Natural killer cell (primary cell): ENCODE measurements at regions not wholly inside any gene's neighbourhood (a gene's known extent, or its start where the extent isn't known, plus 50 kb on each side); places are given as distances from the start of the nearest gene placed in this dataset.

ENCODE experiments used
- ATAC-seq, 3 donors: fragments of 150-1000 bp in 2 of 3; fragments of 200-7000 bp in 1 of 3; cut with Tn5 transposase; 1 replicate in 1 of 3; 2 replicates in 2 of 3; pipeline ENCODE4 v1.10.0; 2021; ENCODE audit warnings: mild to moderate bottlenecking in 2 of 3, moderate library complexity in 2 of 3
- DNase-seq, 2 donors: peaks; one replicate each; pipeline versions ENCODE4 v3.0.0 to v3.0.0-alpha.2; 2013 to 2021; ENCODE audit warnings: mixed read lengths in 1 of 2
- H3K27ac ChIP-seq: one replicate; pipeline ENCODE4 v1.5.1; 2013; ENCODE audit warnings: mild to moderate bottlenecking, low read length
- H3K27me3 ChIP-seq: one replicate; pipeline ENCODE4 v1.6.1; 2013; ENCODE audit warnings: low read length; ENCODE audit not compliant: control insufficient read depth, insufficient read depth
- H3K36me3 ChIP-seq: one replicate; pipeline ENCODE4 v1.6.1; 2013; ENCODE audit warnings: low read length; ENCODE audit not compliant: control insufficient read depth, insufficient read depth
- H3K4me1 ChIP-seq: one replicate; pipeline ENCODE4 v1.6.1; 2013; ENCODE audit warnings: low read length; ENCODE audit not compliant: control insufficient read depth, insufficient read depth
- H3K4me3 ChIP-seq: one replicate; pipeline ENCODE4 v1.5.1; 2013; ENCODE audit warnings: low read length
- H3K9me3 ChIP-seq: one replicate; pipeline ENCODE4 v1.6.1; 2013; ENCODE audit warnings: low read length; ENCODE audit not compliant: control insufficient read depth, insufficient read depth
- H3K27ac Mint-ChIP-seq, 2 donors: one replicate each; pipeline ENCODE4 v1.8.0; 2022; ENCODE audit warnings: mild to moderate bottlenecking in 2 of 2, mixed read lengths in 2 of 2, moderate library complexity in 1 of 2
- H3K27me3 Mint-ChIP-seq, 2 donors: one replicate each; pipeline ENCODE4 v1.8.0; 2022; ENCODE audit warnings: low read depth in 2 of 2, mixed read lengths in 2 of 2
- H3K36me3 Mint-ChIP-seq: one replicate; pipeline ENCODE4 v1.8.0; 2022; ENCODE audit warnings: mixed read lengths
- H3K4me1 Mint-ChIP-seq, 2 donors: one replicate each; pipeline ENCODE4 v1.8.0; 2022; ENCODE audit warnings: mixed read lengths in 2 of 2
- H3K4me3 Mint-ChIP-seq: one replicate; pipeline ENCODE4 v1.8.0; 2022; ENCODE audit warnings: mild to moderate bottlenecking, moderate library complexity, mixed read lengths
- H3K9me3 Mint-ChIP-seq, 2 donors: one replicate each; pipeline ENCODE4 v1.8.0; 2022; ENCODE audit warnings: mixed read lengths in 2 of 2
- WGBS: methylation state at CpG from one replicate; pipeline ENCODE4 v1.1.7; 2013; ENCODE audit warnings: missing lambda C conversion rate; ENCODE audit not compliant: insufficient coverage; 5-methylcytosine and 5-hydroxymethylcytosine counted together
- intact Hi-C: fragments of 100-400 bp; cut with micrococcal nuclease; formaldehyde crosslinking; loops from one replicate; pipeline ENCODE4 v1.14.2; 2022
- TF ChIP-seq, protein P1 (sequence below): fragments of 200-600 bp; IDR thresholded peaks from one replicate; pipeline ENCODE4 v1.8.0; 2022; ENCODE audit warnings: antibody characterized with exemption

DNA sequence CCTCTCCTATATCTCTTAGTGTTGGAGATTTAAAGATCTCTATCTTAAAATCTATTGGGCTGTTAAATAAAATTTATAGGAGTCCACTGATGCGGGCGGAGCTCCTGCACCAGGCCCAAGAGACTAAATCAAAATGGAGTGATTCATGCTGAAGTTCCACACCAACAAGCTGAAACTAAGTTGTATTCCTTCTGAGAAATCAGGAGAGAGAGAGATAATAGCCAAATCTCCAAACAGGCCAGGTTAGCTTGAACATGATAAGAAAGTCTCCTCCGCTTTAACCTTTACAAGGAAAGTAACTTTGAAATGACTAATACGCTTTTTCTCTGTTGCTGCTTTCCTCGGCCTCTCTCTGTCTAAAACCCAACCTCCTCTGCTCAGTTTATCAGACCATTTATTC is 241.9 kb upstream of the NBEA start:
- Histone ChIP-seq H3K4me3 (no peak overlapping the region), H3K4me1 (no peaks in the 10 kb centered on the region), H3K36me3 (no peaks in the 10 kb centered on the region), H3K27ac (no peak overlapping the region), H3K9me3 (peaks cover 7% of the 10 kb centered on the region), H3K27me3 (no peaks in the 10 kb centered on the region)
- H3K27ac Mint-ChIP-seq = no peak overlapping the region
- no peaks in the 10 kb centered on the region for H3K27me3 Mint-ChIP-seq
- H3K36me3 Mint-ChIP-seq = no peaks in the 10 kb centered on the region
- intact Hi-C loops = no loop called here
- no peak overlapping the region for H3K4me3 Mint-ChIP-seq
- DNase-seq = no peak
- no peak for ATAC-seq
- no peaks in the 10 kb centered on the region for H3K4me1 Mint-ChIP-seq
- TF ChIP-seq, protein P1, sequence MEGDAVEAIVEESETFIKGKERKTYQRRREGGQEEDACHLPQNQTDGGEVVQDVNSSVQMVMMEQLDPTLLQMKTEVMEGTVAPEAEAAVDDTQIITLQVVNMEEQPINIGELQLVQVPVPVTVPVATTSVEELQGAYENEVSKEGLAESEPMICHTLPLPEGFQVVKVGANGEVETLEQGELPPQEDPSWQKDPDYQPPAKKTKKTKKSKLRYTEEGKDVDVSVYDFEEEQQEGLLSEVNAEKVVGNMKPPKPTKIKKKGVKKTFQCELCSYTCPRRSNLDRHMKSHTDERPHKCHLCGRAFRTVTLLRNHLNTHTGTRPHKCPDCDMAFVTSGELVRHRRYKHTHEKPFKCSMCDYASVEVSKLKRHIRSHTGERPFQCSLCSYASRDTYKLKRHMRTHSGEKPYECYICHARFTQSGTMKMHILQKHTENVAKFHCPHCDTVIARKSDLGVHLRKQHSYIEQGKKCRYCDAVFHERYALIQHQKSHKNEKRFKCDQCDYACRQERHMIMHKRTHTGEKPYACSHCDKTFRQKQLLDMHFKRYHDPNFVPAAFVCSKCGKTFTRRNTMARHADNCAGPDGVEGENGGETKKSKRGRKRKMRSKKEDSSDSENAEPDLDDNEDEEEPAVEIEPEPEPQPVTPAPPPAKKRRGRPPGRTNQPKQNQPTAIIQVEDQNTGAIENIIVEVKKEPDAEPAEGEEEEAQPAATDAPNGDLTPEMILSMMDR = no peak
- peaks cover 4 to 10% of the 10 kb centered on the region in 2 donors for H3K9me3 Mint-ChIP-seq
- WGBS = 82% methylated on average over 4 of the region's 5 CpGs

DNA sequence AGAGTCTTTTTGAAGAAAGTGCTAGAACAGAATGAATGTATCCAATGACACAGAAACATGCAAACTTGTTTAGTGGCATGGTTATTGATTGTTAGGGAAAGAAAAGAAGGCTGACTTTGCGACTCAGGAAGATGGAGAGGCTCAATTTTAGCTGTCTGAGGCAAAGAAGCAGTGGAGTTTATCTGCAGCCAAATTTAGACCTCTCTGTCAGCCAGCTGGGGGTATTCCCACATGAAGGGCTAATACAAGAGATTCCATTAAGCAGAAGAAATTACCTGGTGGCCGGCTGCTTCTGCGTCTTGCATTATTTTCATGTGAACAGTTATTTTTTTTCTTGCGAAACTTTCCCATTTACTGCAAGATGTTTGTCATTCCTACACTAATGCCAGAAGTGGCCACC is 240.2 kb upstream of the NBEA start:
- TF ChIP-seq, protein P1 = no peak
- H3K4me1 Mint-ChIP-seq = no peaks in the 10 kb centered on the region
- peaks cover 4% of the 10 kb centered on the region for H3K36me3 Mint-ChIP-seq
- no peak for DNase-seq
- no peak overlapping the region for H3K4me3 Mint-ChIP-seq
- no peak overlapping the region for H3K27ac ChIP-seq
- H3K4me1 ChIP-seq = no peaks in the 10 kb centered on the region
- no peak overlapping the region for H3K27ac Mint-ChIP-seq
- no peak overlapping the region for H3K4me3 ChIP-seq
- H3K27me3 Mint-ChIP-seq = no peaks in the 10 kb centered on the region
- H3K27me3 ChIP-seq = no peaks in the 10 kb centered on the region
- peaks cover 1% of the 10 kb centered on the region for H3K9me3 ChIP-seq
- 87% methylated on average over 4 of the region's 4 CpGs for WGBS
- no peak for ATAC-seq
- H3K9me3 Mint-ChIP-seq = peaks cover 9 to 12% of the 10 kb centered on the region in 2 donors
- intact Hi-C loops = no loop called here
- no peaks in the 10 kb centered on the region for H3K36me3 ChIP-seq

DNA sequence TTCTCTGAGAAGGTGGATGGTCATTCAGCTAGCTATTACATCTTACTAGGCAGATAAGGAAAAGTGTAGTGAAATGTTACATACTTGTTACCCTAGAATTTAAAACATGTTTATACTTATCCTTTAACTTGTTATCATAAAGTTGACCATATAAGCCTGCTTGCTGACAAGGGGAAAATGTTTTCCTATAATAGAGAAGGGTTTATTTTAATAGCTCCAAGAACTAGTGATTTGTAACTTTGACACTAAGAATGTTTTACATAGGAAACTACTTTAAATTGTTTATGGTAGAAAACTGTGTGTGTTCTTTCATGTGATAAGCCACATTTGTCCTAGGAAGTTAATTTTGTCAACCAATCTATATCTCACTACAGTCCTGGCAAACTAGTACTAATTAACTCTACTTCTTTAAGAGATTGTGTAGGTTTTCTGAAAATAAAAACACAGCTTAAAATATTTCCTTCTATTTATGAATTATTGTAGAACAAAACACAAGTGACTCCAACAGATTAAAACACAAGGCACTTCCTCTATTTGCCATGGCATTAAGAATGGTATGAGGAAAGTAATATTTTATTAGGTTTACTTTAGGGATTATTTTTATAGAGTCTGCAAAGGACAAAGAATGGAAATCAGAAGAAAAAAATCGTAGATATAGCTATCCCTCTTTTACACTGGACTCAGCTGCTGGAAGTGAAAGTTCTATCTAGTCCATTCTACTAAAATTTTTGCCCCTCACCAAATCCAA is 233.3 kb upstream of the NBEA start:
- DNase-seq = no peak
- H3K27me3 ChIP-seq = no peaks in the 10 kb centered on the region
- no peaks in the 10 kb centered on the region for H3K36me3 ChIP-seq
- no peaks in the 10 kb centered on the region for H3K27me3 Mint-ChIP-seq
- H3K27ac Mint-ChIP-seq = no peak overlapping the region
- no peak overlapping the region for H3K4me3 ChIP-seq
- H3K9me3 ChIP-seq = no peaks in the 10 kb centered on the region
- ATAC-seq = no peak
- H3K4me1 Mint-ChIP-seq = no peaks in the 10 kb centered on the region
- WGBS = 44% methylated on average over 1 of the region's 1 CpG
- no peaks in the 10 kb centered on the region for H3K4me1 ChIP-seq
- TF ChIP-seq, protein P1 = no peak
- H3K4me3 Mint-ChIP-seq = no peak overlapping the region
- peaks cover 4% of the 10 kb centered on the region for H3K36me3 Mint-ChIP-seq
- H3K9me3 Mint-ChIP-seq = peaks cover 9 to 17% of the 10 kb centered on the region in 2 donors
- no peak overlapping the region for H3K27ac ChIP-seq
- intact Hi-C loops = no loop called here
